DND-41 (cell line): ENCODE measurements at regions not wholly inside any gene's neighbourhood (a gene's known extent, or its start where the extent isn't known, plus 50 kb on each side); places are given as distances from the start of the nearest gene placed in this dataset.

ENCODE experiments used
- CTCF ChIP-seq: IDR thresholded peaks from 2 replicates; pipeline ENCODE4 v1.5.1; 2012; ENCODE audit warnings: borderline replicate concordance, low read length, moderate library complexity, mild to moderate bottlenecking; ENCODE audit not compliant: poor library complexity, severe bottlenecking; ENCODE audit errors: extremely low read depth
- EZH2 ChIP-seq: IDR thresholded peaks from 3 replicates; pipeline ENCODE4 v1.6.1; 2012; ENCODE audit warnings: borderline replicate concordance, low read depth, mild to moderate bottlenecking, moderate library complexity, low read length, inconsistent platforms; ENCODE audit not compliant: severe bottlenecking

GRCh38 chr6:106803188-106803587 is 171.3 kb downstream of the CD24 start:
- TF ChIP-seq CTCF (no peak), EZH2 (no peak)
